HepG2 (cell line): ENCODE measurements at regions not wholly inside any gene's neighbourhood (a gene's known extent, or its start where the extent isn't known, plus 50 kb on each side); places are given as distances from the start of the nearest gene placed in this dataset.

ENCODE experiments used
- EP300 ChIP-seq, 3 experiments: sonication (generic) in 1 of 3; formaldehyde crosslinking in 1 of 3; IDR thresholded peaks; 2 replicates each; pipeline versions ENCODE4 v1.5.1 to v1.6.1; 2011 to 2020; ENCODE audit warnings: low read depth in 2 of 3, low read length in 2 of 3, borderline replicate concordance in 1 of 3, improper control_type of control experiment in 1 of 3, mild to moderate bottlenecking in 1 of 3, missing genetic modification reagents in 1 of 3, moderate library complexity in 1 of 3
- GFI1 ChIP-seq: sonication (generic); formaldehyde crosslinking; IDR thresholded peaks from 2 replicates; pipeline ENCODE4 v1.5.0; 2020; ENCODE audit warnings: missing genetic modification reagents, mild to moderate bottlenecking, borderline replicate concordance
- HDAC1 ChIP-seq: sonication (generic); formaldehyde crosslinking; IDR thresholded peaks from 2 replicates; pipeline ENCODE4 v1.5.1; 2020; ENCODE audit warnings: mild to moderate bottlenecking, missing genetic modification reagents
- HDAC6 ChIP-seq: fragments of 200-600 bp; sonication (generic); IDR thresholded peaks from 2 replicates; pipeline ENCODE4 v1.7.0; 2017; ENCODE audit warnings: mild to moderate bottlenecking, antibody characterized with exemption, low read length, low read depth
- KDM3A ChIP-seq: IDR thresholded peaks from 2 replicates; pipeline ENCODE4 v1.6.1; 2018; ENCODE audit warnings: low read depth, missing compliant biosample characterization
- MXD4 ChIP-seq: IDR thresholded peaks from 2 replicates; pipeline ENCODE4 v1.6.1; 2016; ENCODE audit warnings: mild to moderate bottlenecking, missing biosample characterization, missing genetic modification reagents
- NFE2L1 ChIP-seq: sonication (generic); formaldehyde crosslinking; IDR thresholded peaks from 2 replicates; pipeline ENCODE4 v1.4.0; 2020; ENCODE audit warnings: missing genetic modification reagents, mild to moderate bottlenecking, borderline replicate concordance
- PAX8 ChIP-seq: sonication (generic); formaldehyde crosslinking; IDR thresholded peaks from 2 replicates; pipeline ENCODE4 v1.8.0; 2022; ENCODE audit warnings: mild to moderate bottlenecking, missing genetic modification reagents, borderline replicate concordance
- SAP130 ChIP-seq: IDR thresholded peaks from 2 replicates; pipeline ENCODE4 v1.6.1; 2016; ENCODE audit warnings: low read depth
- TCF7 ChIP-seq: sonication (generic); IDR thresholded peaks from 2 replicates; pipeline ENCODE4 v1.6.1; 2016; ENCODE audit warnings: antibody characterized with exemption, low read depth
- THAP11 ChIP-seq: IDR thresholded peaks from 2 replicates; pipeline ENCODE4 v1.6.1; 2016; ENCODE audit warnings: missing biosample characterization, missing genetic modification reagents
- ZBTB8A ChIP-seq: sonication (generic); formaldehyde crosslinking; IDR thresholded peaks from 2 replicates; pipeline ENCODE4 v1.4.0; 2020; ENCODE audit warnings: mild to moderate bottlenecking, low read depth, missing genetic modification reagents, borderline replicate concordance
- ZNF501 ChIP-seq: sonication (generic); formaldehyde crosslinking; IDR thresholded peaks from 2 replicates; pipeline ENCODE4 v1.5.1; 2020; ENCODE audit warnings: mild to moderate bottlenecking, moderate library complexity, missing genetic modification reagents
- ZNF569 ChIP-seq: sonication (generic); formaldehyde crosslinking; IDR thresholded peaks from 2 replicates; pipeline ENCODE4 v1.5.0; 2020; ENCODE audit warnings: mild to moderate bottlenecking, missing genetic modification reagents, moderate library complexity, borderline replicate concordance
- TF ChIP-seq, protein P1 (sequence below): sonication (generic); formaldehyde crosslinking; IDR thresholded peaks from 2 replicates; pipeline ENCODE4 v1.9.0; 2021; ENCODE audit warnings: mild to moderate bottlenecking, missing genetic modification reagents
- TF ChIP-seq, protein P2 (sequence below): sonication (generic); formaldehyde crosslinking; IDR thresholded peaks from 2 replicates; pipeline ENCODE4 v1.5.0; 2020; ENCODE audit warnings: mild to moderate bottlenecking, missing genetic modification reagents
- TF ChIP-seq, protein P3 (sequence below): IDR thresholded peaks from 2 replicates; pipeline ENCODE4 v1.6.1; 2018; ENCODE audit warnings: missing genetic modification reagents, mild to moderate bottlenecking, missing compliant biosample characterization
- TF ChIP-seq, protein P4 (sequence below): IDR thresholded peaks from 2 replicates; pipeline ENCODE4 v1.6.1; 2016; ENCODE audit warnings: low read depth

DNA sequence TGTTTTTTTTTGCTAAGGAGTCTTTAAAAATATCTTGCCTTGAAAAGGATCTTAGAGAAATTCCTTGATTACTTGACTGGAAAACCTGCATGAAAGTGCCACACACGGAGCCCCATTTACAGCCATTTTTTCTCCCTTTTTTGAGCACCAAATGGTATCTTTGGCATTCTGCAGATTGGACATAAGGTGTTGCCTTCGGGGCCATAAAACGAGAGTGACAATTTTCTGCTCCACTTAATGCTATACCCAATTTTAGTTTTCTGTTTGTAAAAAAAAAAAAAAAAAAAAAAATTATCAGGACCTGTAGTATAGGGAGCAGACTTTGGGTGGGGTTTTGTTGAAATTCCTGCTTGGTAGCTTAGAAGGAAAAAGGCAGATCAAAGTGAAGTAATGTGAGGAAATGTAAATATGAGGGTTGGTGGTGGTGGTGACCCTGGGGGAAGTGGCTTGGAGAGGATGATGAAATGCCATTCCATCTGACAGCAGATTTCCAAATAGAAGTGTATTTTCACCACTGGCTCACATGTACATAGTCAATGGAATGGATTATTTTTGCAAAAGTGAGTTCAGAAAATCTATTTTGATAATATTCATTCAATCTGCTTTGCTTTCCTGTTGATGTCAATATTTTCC, 212.1 kb upstream of the SOX4 start (continued):
- TF ChIP-seq, protein P1, sequence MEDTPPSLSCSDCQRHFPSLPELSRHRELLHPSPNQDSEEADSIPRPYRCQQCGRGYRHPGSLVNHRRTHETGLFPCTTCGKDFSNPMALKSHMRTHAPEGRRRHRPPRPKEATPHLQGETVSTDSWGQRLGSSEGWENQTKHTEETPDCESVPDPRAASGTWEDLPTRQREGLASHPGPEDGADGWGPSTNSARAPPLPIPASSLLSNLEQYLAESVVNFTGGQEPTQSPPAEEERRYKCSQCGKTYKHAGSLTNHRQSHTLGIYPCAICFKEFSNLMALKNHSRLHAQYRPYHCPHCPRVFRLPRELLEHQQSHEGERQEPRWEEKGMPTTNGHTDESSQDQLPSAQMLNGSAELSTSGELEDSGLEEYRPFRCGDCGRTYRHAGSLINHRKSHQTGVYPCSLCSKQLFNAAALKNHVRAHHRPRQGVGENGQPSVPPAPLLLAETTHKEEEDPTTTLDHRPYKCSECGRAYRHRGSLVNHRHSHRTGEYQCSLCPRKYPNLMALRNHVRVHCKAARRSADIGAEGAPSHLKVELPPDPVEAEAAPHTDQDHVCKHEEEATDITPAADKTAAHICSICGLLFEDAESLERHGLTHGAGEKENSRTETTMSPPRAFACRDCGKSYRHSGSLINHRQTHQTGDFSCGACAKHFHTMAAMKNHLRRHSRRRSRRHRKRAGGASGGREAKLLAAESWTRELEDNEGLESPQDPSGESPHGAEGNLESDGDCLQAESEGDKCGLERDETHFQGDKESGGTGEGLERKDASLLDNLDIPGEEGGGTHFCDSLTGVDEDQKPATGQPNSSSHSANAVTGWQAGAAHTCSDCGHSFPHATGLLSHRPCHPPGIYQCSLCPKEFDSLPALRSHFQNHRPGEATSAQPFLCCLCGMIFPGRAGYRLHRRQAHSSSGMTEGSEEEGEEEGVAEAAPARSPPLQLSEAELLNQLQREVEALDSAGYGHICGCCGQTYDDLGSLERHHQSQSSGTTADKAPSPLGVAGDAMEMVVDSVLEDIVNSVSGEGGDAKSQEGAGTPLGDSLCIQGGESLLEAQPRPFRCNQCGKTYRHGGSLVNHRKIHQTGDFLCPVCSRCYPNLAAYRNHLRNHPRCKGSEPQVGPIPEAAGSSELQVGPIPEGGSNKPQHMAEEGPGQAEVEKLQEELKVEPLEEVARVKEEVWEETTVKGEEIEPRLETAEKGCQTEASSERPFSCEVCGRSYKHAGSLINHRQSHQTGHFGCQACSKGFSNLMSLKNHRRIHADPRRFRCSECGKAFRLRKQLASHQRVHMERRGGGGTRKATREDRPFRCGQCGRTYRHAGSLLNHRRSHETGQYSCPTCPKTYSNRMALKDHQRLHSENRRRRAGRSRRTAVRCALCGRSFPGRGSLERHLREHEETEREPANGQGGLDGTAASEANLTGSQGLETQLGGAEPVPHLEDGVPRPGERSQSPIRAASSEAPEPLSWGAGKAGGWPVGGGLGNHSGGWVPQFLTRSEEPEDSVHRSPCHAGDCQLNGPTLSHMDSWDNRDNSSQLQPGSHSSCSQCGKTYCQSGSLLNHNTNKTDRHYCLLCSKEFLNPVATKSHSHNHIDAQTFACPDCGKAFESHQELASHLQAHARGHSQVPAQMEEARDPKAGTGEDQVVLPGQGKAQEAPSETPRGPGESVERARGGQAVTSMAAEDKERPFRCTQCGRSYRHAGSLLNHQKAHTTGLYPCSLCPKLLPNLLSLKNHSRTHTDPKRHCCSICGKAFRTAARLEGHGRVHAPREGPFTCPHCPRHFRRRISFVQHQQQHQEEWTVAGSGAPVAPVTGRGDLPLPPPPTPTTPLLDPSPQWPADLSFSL (CRISPR knock-in tag) = no peak
- TF ChIP-seq SAP130 = peak; percentile 86
- TF ChIP-seq EP300 (IDR thresholded peaks at IDR 0.05; ENCODE audit: low read depth in 2 of 2, low read length in 2 of 2) = peak; percentile 57 to 97; a peak in 3 of 4 replicates
- TF ChIP-seq EP300 (CRISPR knock-in tag; IDR thresholded peaks at IDR 0.05; ENCODE audit: borderline replicate concordance) = peak; percentile 89
- TF ChIP-seq MXD4 (CRISPR knock-in tag) = 0 out of 2 replicates have a peak, but pooled peaks have one; percentile 25
- TF ChIP-seq, protein P2, sequence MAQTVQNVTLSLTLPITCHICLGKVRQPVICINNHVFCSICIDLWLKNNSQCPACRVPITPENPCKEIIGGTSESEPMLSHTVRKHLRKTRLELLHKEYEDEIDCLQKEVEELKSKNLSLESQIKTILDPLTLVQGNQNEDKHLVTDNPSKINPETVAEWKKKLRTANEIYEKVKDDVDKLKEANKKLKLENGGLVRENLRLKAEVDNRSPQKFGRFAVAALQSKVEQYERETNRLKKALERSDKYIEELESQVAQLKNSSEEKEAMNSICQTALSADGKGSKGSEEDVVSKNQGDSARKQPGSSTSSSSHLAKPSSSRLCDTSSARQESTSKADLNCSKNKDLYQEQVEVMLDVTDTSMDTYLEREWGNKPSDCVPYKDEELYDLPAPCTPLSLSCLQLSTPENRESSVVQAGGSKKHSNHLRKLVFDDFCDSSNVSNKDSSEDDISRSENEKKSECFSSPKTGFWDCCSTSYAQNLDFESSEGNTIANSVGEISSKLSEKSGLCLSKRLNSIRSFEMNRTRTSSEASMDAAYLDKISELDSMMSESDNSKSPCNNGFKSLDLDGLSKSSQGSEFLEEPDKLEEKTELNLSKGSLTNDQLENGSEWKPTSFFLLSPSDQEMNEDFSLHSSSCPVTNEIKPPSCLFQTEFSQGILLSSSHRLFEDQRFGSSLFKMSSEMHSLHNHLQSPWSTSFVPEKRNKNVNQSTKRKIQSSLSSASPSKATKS (CRISPR knock-in tag) = no peak
- no peak for TF ChIP-seq NFE2L1 (CRISPR knock-in tag)
- no peak for TF ChIP-seq PAX8 (CRISPR knock-in tag)
- TF ChIP-seq, protein P3, sequence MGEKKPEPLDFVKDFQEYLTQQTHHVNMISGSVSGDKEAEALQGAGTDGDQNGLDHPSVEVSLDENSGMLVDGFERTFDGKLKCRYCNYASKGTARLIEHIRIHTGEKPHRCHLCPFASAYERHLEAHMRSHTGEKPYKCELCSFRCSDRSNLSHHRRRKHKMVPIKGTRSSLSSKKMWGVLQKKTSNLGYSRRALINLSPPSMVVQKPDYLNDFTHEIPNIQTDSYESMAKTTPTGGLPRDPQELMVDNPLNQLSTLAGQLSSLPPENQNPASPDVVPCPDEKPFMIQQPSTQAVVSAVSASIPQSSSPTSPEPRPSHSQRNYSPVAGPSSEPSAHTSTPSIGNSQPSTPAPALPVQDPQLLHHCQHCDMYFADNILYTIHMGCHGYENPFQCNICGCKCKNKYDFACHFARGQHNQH (CRISPR knock-in tag) = peak; percentile 92
- no peak for TF ChIP-seq ZBTB8A (CRISPR knock-in tag)
- peak; percentile 87 for TF ChIP-seq HDAC1 (CRISPR knock-in tag)
- TF ChIP-seq ZNF501 (CRISPR knock-in tag) = no peak
- TF ChIP-seq KDM3A (CRISPR knock-in tag) = peak; percentile 65; the same call in 1 of the 2 replicates
- TF ChIP-seq THAP11 (CRISPR knock-in tag) = peak; percentile 72
- peak; percentile 67; the same call in 1 of the 2 replicates for TF ChIP-seq GFI1 (CRISPR knock-in tag)
- TF ChIP-seq ZNF569 (CRISPR knock-in tag) = no peak
- peak; percentile 97 for TF ChIP-seq TCF7
- TF ChIP-seq, protein P4, sequence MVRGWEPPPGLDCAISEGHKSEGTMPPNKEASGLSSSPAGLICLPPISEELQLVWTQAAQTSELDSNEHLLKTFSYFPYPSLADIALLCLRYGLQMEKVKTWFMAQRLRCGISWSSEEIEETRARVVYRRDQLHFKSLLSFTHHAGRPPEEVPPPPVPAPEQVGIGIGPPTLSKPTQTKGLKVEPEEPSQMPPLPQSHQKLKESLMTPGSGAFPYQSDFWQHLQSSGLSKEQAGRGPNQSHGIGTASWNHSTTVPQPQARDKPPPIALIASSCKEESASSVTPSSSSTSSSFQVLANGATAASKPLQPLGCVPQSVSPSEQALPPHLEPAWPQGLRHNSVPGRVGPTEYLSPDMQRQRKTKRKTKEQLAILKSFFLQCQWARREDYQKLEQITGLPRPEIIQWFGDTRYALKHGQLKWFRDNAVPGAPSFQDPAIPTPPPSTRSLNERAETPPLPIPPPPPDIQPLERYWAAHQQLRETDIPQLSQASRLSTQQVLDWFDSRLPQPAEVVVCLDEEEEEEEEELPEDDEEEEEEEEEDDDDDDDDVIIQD = peak; percentile 91
- no peak for TF ChIP-seq HDAC6
